ENCODE measurements at regions not wholly inside any gene's neighbourhood (a gene's known extent, or its start where the extent isn't known, plus 50 kb on each side); places are given as distances from the start of the nearest gene placed in this dataset.

DNA sequence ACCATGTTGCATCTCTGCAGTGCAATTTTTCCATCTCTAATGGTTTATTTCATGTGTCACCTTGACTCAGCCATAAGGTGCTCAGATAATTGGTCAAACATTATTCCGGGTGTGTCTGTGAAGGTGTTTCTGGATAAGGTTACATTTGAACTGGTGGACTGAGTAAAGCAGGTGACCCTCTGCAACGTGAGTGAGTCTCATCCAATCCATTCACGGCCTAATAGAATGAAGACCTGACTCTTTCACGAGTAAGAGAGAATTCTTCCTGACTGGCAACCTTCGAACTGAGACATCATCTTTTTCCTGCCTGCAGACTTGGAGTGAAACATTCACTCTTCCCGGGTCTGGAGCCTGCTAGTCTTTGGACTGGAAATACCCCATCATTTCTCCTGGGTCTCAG, 77.1 kb upstream of the SLC22A23 start:
- DNase-seq, result no peak
- no peaks in the 10 kb centered on the region for H3K4me1 ChIP-seq (replicated peaks in 1 of 2)
- H3K36me3 ChIP-seq (replicated peaks in 1 of 2), result no peaks in the 10 kb centered on the region
- peaks cover 5% of the 10 kb centered on the region for H3K27me3 ChIP-seq
- no peak overlapping the region for H3K4me3 ChIP-seq
- intact Hi-C loops (cut with DNase I), result no loop called here
- WGBS, 4 donors, result 82 to 94% (median 91%) methylated on average over 6 of the region's 6 CpGs
- no peaks in the 10 kb centered on the region for H3K9me3 ChIP-seq (replicated peaks in 1 of 3)
- no peak overlapping the region for H3K27ac ChIP-seq
- TF ChIP-seq POLR2A (IDR thresholded peaks at IDR 0.05), result no peak
- TF ChIP-seq, protein P1, sequence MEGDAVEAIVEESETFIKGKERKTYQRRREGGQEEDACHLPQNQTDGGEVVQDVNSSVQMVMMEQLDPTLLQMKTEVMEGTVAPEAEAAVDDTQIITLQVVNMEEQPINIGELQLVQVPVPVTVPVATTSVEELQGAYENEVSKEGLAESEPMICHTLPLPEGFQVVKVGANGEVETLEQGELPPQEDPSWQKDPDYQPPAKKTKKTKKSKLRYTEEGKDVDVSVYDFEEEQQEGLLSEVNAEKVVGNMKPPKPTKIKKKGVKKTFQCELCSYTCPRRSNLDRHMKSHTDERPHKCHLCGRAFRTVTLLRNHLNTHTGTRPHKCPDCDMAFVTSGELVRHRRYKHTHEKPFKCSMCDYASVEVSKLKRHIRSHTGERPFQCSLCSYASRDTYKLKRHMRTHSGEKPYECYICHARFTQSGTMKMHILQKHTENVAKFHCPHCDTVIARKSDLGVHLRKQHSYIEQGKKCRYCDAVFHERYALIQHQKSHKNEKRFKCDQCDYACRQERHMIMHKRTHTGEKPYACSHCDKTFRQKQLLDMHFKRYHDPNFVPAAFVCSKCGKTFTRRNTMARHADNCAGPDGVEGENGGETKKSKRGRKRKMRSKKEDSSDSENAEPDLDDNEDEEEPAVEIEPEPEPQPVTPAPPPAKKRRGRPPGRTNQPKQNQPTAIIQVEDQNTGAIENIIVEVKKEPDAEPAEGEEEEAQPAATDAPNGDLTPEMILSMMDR (IDR thresholded peaks at IDR 0.05), result no peak

DNA sequence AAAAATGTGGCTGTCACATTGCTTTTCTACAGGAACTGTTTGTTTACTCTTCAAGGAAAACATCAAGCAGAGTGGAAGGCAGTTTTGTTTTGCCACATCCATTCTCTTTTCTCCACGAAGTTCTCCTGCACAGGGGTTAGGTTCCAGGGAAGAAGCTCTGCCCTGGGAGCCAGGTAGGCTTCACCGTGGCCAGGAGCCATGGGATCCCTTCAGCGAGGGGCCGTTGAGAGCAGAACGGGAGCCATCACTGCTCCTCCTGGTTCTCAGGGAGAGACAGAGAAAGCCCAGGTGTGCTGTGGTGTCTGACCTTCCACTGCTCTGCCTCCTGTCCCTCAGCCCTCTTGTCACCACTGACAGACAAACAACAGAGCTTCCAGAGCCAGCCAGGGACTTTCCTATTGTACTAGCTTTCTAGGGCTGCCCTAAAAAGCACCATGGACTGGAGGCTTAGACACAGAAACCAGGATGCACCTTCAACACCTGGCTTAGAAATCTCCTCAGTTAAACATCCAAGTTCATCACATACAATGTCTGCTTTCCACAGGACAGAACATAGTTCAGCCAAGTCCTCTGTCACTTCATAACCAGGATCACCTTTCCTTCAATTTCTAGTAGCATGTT, 75.6 kb upstream of the SLC22A23 start:
- H3K36me3 ChIP-seq (replicated peaks in 1 of 2), result no peaks in the 10 kb centered on the region
- no peaks in the 10 kb centered on the region for H3K9me3 ChIP-seq (replicated peaks in 1 of 3)
- no peaks in the 10 kb centered on the region for H3K4me1 ChIP-seq (replicated peaks in 1 of 2)
- intact Hi-C loops (cut with DNase I), result no loop called here
- no peak overlapping the region for H3K4me3 ChIP-seq
- no peak for DNase-seq
- 65 to 86% (median 84%) methylated on average over 5 of the region's 5 CpGs for WGBS, 4 donors
- peaks cover 5% of the 10 kb centered on the region for H3K27me3 ChIP-seq
- TF ChIP-seq, protein P1 (IDR thresholded peaks at IDR 0.05), result no peak
- no peak for TF ChIP-seq POLR2A (IDR thresholded peaks at IDR 0.05)
- H3K27ac ChIP-seq, result no peak overlapping the region

DNA sequence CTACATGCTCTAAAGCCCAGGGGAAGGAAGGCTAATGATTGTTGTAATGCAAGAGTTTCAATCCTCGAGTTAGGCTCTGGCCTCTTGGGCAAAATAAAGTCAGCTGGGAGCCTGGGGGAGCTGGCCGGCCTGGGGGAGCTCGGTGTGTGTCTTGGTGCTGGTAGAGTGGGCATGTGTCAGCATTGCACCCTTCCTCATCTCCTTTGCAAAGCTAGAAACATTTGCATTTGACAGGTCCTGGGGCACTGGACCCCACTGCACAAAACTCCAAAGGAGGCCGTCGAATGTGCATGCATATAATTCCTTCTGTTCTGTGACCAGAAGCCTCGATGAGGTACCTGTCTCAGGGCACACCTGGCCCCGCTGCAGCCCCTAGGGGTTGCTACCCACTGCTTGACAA, 74.6 kb upstream of the SLC22A23 start:
- intact Hi-C loops (cut with DNase I), result no loop called here
- no peak for TF ChIP-seq POLR2A (IDR thresholded peaks at IDR 0.05)
- TF ChIP-seq, protein P1 (IDR thresholded peaks at IDR 0.05), result no peak
- Histone ChIP-seq H3K4me3 (no peak overlapping the region), H3K9me3 (replicated peaks in 1 of 3) (no peaks in the 10 kb centered on the region), H3K36me3 (replicated peaks in 1 of 2) (no peaks in the 10 kb centered on the region), H3K27ac (no peak overlapping the region), H3K27me3 (peaks cover 5% of the 10 kb centered on the region), H3K4me1 (replicated peaks in 1 of 2) (no peaks in the 10 kb centered on the region)
- 84 to 90% (median 86%) methylated on average over 7 of the region's 7 CpGs for WGBS, 4 donors
- DNase-seq, result no peak

DNA sequence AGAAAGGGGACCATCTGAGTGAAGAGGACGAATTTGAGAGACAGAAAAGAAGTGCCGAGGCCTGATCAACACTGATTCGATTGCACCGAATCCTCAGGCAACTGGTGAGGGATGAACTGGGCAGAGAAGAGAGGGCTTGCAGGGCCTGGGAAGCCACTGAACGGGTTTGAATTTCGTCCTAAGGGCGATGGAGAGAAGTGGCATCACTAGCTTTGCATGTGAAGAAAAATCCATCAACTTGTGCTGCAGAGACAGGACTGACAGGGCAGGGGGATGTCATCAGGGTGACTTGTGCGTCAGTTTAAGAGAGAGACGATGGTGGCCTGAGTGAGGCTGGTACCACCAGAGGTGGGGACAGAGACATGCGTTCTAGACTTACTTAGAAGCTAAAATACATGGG, 73.7 kb upstream of the SLC22A23 start:
- DNase-seq, result no peak
- WGBS, 4 donors, result 71 to 88% (median 84%) methylated on average over 10 of the region's 10 CpGs
- no peaks in the 10 kb centered on the region for H3K9me3 ChIP-seq (replicated peaks in 1 of 3)
- intact Hi-C loops (cut with DNase I), result no loop called here
- no peak overlapping the region for H3K4me3 ChIP-seq
- no peak for TF ChIP-seq POLR2A (IDR thresholded peaks at IDR 0.05)
- TF ChIP-seq, protein P1 (IDR thresholded peaks at IDR 0.05), result no peak
- no peaks in the 10 kb centered on the region for H3K27me3 ChIP-seq
- H3K4me1 ChIP-seq (replicated peaks in 1 of 2), result no peaks in the 10 kb centered on the region
- H3K36me3 ChIP-seq (replicated peaks in 1 of 2), result no peaks in the 10 kb centered on the region
- H3K27ac ChIP-seq, result no peak overlapping the region
